NCI-H2029 treated with DMSO at 0.1 percent for 48 hours (cell line): ENCODE measurements at regions not wholly inside any gene's neighbourhood (a gene's known extent, or its start where the extent isn't known, plus 50 kb on each side); places are given as distances from the start of the nearest gene placed in this dataset.

Source experiments
- DNase-seq: peaks from one replicate; lab custom pipeline; 2025; lab: John Stamatoyannopoulos, UW

- DNase-seq = no peak
Measured at GRCh38 chr6:94071835-94072234, 652.5 kb upstream of the EPHA7 start.

- no peak for DNase-seq
Measured at GRCh38 chr6:94065707-94066337, 646.5 kb upstream of the EPHA7 start.

- DNase-seq = no peak
Measured at GRCh38 chr6:94052749-94053148, 633.4 kb upstream of the EPHA7 start.

GRCh38 chr6:94050515-94050914, 631.2 kb upstream of the EPHA7 start:
- DNase-seq = no peak

- no peak for DNase-seq
Measured at GRCh38 chr6:94049001-94049400, 629.6 kb upstream of the EPHA7 start.

GRCh38 chr6:94045099-94045829, 625.9 kb upstream of the EPHA7 start:
- DNase-seq = no peak

- no peak for DNase-seq
Measured at GRCh38 chr6:94041945-94042709, 622.8 kb upstream of the EPHA7 start.

- no peak for DNase-seq
Measured at GRCh38 chr6:94036024-94036423, 616.7 kb upstream of the EPHA7 start.

GRCh38 chr6:94027374-94027773, 608.0 kb upstream of the EPHA7 start:
- DNase-seq = no peak

GRCh38 chr6:94026575-94026974, 607.2 kb upstream of the EPHA7 start:
- no peak for DNase-seq

GRCh38 chr6:94005835-94006234, 586.5 kb upstream of the EPHA7 start:
- DNase-seq = no peak

- no peak for DNase-seq
Measured at GRCh38 chr6:93992976-93993375, 573.6 kb upstream of the EPHA7 start.

GRCh38 chr6:93989630-93990029, 570.3 kb upstream of the EPHA7 start:
- DNase-seq = no peak

- DNase-seq = no peak
Measured at GRCh38 chr6:93985953-93986352, 566.6 kb upstream of the EPHA7 start.

GRCh38 chr6:93975159-93975558, 555.8 kb upstream of the EPHA7 start:
- DNase-seq = no peak

GRCh38 chr6:93974332-93974731, 555.0 kb upstream of the EPHA7 start:
- DNase-seq = no peak

- no peak for DNase-seq
Measured at GRCh38 chr6:93972791-93973190, 553.4 kb upstream of the EPHA7 start.

- no peak for DNase-seq
Measured at GRCh38 chr6:93970684-93971083, 551.3 kb upstream of the EPHA7 start.

- DNase-seq = no peak
Measured at GRCh38 chr6:93968126-93968525, 548.8 kb upstream of the EPHA7 start.

GRCh38 chr6:93964926-93965325, 545.6 kb upstream of the EPHA7 start:
- DNase-seq = no peak

- DNase-seq = no peak
Measured at GRCh38 chr6:93964321-93964720, 545.0 kb upstream of the EPHA7 start.

GRCh38 chr6:93962566-93962965, 543.2 kb upstream of the EPHA7 start:
- no peak for DNase-seq

GRCh38 chr6:93954584-93954983, 535.2 kb upstream of the EPHA7 start:
- no peak for DNase-seq
